Aorta (tissue), 5 donors: ENCODE measurements at regions not wholly inside any gene's neighbourhood (a gene's known extent, or its start where the extent isn't known, plus 50 kb on each side); places are given as distances from the start of the nearest gene placed in this dataset.
"Not testable (repeated sequence)": the region's sequence is repeated elsewhere in the genome, so short reads cannot be mapped to it uniquely, and the experiment has no call there.

Experiments used
- ATAC-seq: fragments of 200-7000 bp; cut with Tn5 transposase; one replicate; pipeline ENCODE4 v1.9.1; 2022; ENCODE audit warnings: moderate library complexity; ENCODE audit not compliant: low FRiP score
- DNase-seq, 2 donors: peaks; one replicate each; pipeline ENCODE4 v3.0.0-alpha.2; 2020
- H3K27ac ChIP-seq, 2 donors: one replicate each; pipeline ENCODE4 v1.5.1; 2013; ENCODE audit warnings: low read length in 2 of 2, mild to moderate bottlenecking in 2 of 2, moderate library complexity in 2 of 2, control low read depth in 1 of 2, inconsistent platforms in 1 of 2, low read depth in 1 of 2
- H3K27me3 ChIP-seq, 2 donors: one replicate each; pipeline ENCODE4 v1.6.1; 2013; ENCODE audit warnings: control low read depth in 1 of 2, low read length in 1 of 2, mild to moderate bottlenecking in 1 of 2, moderate library complexity in 1 of 2; ENCODE audit not compliant: insufficient read depth in 2 of 2, control insufficient read depth in 1 of 2
- H3K36me3 ChIP-seq, 2 donors: one replicate each; pipeline ENCODE4 v1.6.1; 2013; ENCODE audit warnings: control low read depth in 1 of 2, low read length in 1 of 2, mild to moderate bottlenecking in 1 of 2; ENCODE audit not compliant: insufficient read depth in 2 of 2, control insufficient read depth in 1 of 2
- H3K4me1 ChIP-seq, 2 donors: one replicate each; pipeline ENCODE4 v1.6.1; 2013; ENCODE audit warnings: low read length in 2 of 2, control low read depth in 1 of 2, mild to moderate bottlenecking in 1 of 2, moderate library complexity in 1 of 2; ENCODE audit not compliant: insufficient read depth in 2 of 2, control insufficient read depth in 1 of 2
- H3K4me3 ChIP-seq, 2 donors: one replicate each; pipeline ENCODE4 v1.5.1; 2013; ENCODE audit warnings: low read length in 2 of 2, control low read depth in 1 of 2, mild to moderate bottlenecking in 1 of 2
- H3K9me3 ChIP-seq: one replicate; pipeline ENCODE4 v1.6.1; 2013; ENCODE audit warnings: mild to moderate bottlenecking, low read length; ENCODE audit not compliant: control insufficient read depth
- WGBS, 2 donors: extraction: QIAGEN DNeasy Blood & Tissue Kit; methylation state at CpG; one replicate each; pipeline ENCODE4 v1.1.7; 2013; 5-methylcytosine and 5-hydroxymethylcytosine counted together
- intact Hi-C, 2 donors: fragments of 100-400 bp; cut with DNase I; formaldehyde crosslinking; loops; one replicate each; pipeline versions ENCODE4 v1.14.2 to v1.15.0; 2022
- donor health status: healthy with polysubstance abuse.
- donor health status: Bipolar disorder and iron deficiency.
- donor health status: DM: no; HTN: no; CAD: no.
- donor health status: DM: no; HTN: no; CAD: no.
- donor health status: DM: yes; HTN: yes; CAD: no.

- ATAC-seq, result not testable (repeated sequence)
Measured at GRCh38 chr2:84054577-84054976, 404.5 kb downstream of the SUCLG1 start.

DNA sequence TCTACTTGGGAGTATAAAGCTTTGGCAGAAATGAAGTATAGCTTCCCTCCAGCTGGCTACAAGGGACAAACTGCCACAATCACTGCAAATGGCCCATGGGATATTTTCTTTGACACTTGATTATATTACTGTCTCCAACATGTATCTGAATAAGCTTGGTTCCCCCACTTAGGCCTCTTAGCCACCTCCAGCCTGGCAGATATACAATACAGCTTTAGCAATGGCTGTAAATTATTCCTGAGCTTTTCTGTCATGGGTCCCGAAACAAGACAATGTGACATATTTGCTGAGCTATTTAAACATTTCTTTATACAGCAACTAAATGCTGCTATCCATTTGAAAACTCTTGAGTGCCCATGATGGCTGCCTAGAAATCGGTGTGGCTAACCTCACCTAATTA is 406.2 kb downstream of the SUCLG1 start:
- ATAC-seq (no peak), DNase-seq (no peak)
- Histone ChIP-seq H3K9me3 (no peaks in the 10 kb centered on the region), H3K27ac (no peak overlapping the region), H3K4me1 (no peaks in the 10 kb centered on the region), H3K36me3 (no peaks in the 10 kb centered on the region), H3K27me3 (no peaks in the 10 kb centered on the region), H3K4me3 (no peak overlapping the region)
- intact Hi-C loops, result loop anchor here in 1 of 2 donors (10.0 kb wide), 1 partner anchor 892 kb away; no protein-coding TSS in a partner anchor
- 36 to 49% methylated on average over 2 of the region's 2 CpGs for WGBS, 2 donors

More at GRCh38 chr2:84054577-84054976, 404.5 kb downstream of the SUCLG1 start:
- H3K36me3 ChIP-seq, H3K9me3 ChIP-seq, DNase-seq, H3K4me1 ChIP-seq, H3K4me3 ChIP-seq, H3K27me3 ChIP-seq, H3K27ac ChIP-seq: not testable (repeated sequence)
- intact Hi-C loops, result loop anchor here in 1 of 2 donors (10.0 kb wide), 1 partner anchor 890 kb away; no protein-coding TSS in a partner anchor
- WGBS, 2 donors, result 87 to 90% methylated on average over 1 of the region's 1 CpG

- Histone ChIP-seq H3K4me1 (no peaks in the 10 kb centered on the region), H3K27me3 (no peaks in the 10 kb centered on the region), H3K36me3 (no peaks in the 10 kb centered on the region), H3K9me3 (no peaks in the 10 kb centered on the region), H3K4me3 (no peak overlapping the region), H3K27ac (no peak overlapping the region)
- intact Hi-C loops, result loop anchor here in 1 of 2 donors (10.0 kb wide), 1 partner anchor 893 kb away; no protein-coding TSS in a partner anchor
- DNase-seq (no peak), ATAC-seq (no peak)
- WGBS, 2 donors, result 75 to 76% methylated on average over 2 of the region's 2 CpGs
Measured at GRCh38 chr2:84052043-84052442, 407.0 kb downstream of the SUCLG1 start.

GRCh38 chr2:84048964-84049363 is 410.1 kb downstream of the SUCLG1 start:
- ATAC-seq (no peak), DNase-seq (no peak)
- Histone ChIP-seq H3K27me3 (no peaks in the 10 kb centered on the region), H3K27ac (no peak overlapping the region), H3K36me3 (no peaks in the 10 kb centered on the region), H3K9me3 (no peaks in the 10 kb centered on the region), H3K4me3 (no peak overlapping the region), H3K4me1 (no peaks in the 10 kb centered on the region)
- WGBS, 2 donors, result 80 to 81% methylated on average over 4 of the region's 4 CpGs
- intact Hi-C loops, result no loop called here

DNA sequence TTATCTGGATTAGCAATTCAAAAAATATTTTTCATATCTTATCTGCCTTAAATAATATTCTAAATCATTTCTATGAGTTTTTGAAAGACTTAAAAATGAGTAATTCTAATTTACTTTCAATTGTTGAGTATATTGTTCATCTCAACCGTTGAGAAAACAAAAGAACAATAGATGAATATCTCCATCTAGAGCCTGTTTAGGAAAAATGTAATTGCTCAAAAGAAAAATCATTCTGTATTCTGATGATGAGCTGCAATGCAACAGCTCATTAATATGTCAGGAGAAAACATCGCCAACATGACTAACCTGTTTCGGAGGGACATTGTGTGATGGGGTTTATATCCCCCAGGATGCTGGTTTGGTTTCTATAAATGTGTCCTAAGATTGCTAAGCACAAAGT is 417.6 kb downstream of the SUCLG1 start:
- no peaks in the 10 kb centered on the region for H3K27me3 ChIP-seq
- no peak overlapping the region for H3K27ac ChIP-seq
- DNase-seq (no peak), ATAC-seq (no peak)
- H3K9me3 ChIP-seq, result no peaks in the 10 kb centered on the region
- no peaks in the 10 kb centered on the region for H3K36me3 ChIP-seq
- H3K4me1 ChIP-seq, result no peaks in the 10 kb centered on the region
- 71 to 73% methylated on average over 3 of the region's 3 CpGs for WGBS, 2 donors
- no peak overlapping the region for H3K4me3 ChIP-seq
- intact Hi-C loops, result no loop called here

GRCh38 chr2:84040281-84040680 is 418.8 kb downstream of the SUCLG1 start:
- Histone ChIP-seq H3K36me3 (no peaks in the 10 kb centered on the region), H3K27me3 (no peaks in the 10 kb centered on the region), H3K27ac (no peak overlapping the region), H3K4me3 (no peak overlapping the region), H3K4me1 (no peaks in the 10 kb centered on the region), H3K9me3 (no peaks in the 10 kb centered on the region)
- ATAC-seq, result peak; percentile 34
- WGBS, 2 donors, result 94% methylated on average over 13 of the region's 13 CpGs
- intact Hi-C loops, result no loop called here
- no peak for DNase-seq

GRCh38 chr2:84038866-84039265 is 420.2 kb downstream of the SUCLG1 start:
- Histone ChIP-seq H3K4me3 (no peak overlapping the region), H3K36me3 (no peaks in the 10 kb centered on the region), H3K27me3 (no peaks in the 10 kb centered on the region), H3K9me3 (no peaks in the 10 kb centered on the region), H3K4me1 (no peaks in the 10 kb centered on the region), H3K27ac (no peak overlapping the region)
- ATAC-seq (no peak), DNase-seq (no peak)
- 7 to 14% methylated on average over 2 of the region's 2 CpGs for WGBS, 2 donors
- intact Hi-C loops, result loop anchor here in 1 of 2 donors (2.0 kb wide), 1 partner anchor 18 kb away; no protein-coding TSS in a partner anchor

DNA sequence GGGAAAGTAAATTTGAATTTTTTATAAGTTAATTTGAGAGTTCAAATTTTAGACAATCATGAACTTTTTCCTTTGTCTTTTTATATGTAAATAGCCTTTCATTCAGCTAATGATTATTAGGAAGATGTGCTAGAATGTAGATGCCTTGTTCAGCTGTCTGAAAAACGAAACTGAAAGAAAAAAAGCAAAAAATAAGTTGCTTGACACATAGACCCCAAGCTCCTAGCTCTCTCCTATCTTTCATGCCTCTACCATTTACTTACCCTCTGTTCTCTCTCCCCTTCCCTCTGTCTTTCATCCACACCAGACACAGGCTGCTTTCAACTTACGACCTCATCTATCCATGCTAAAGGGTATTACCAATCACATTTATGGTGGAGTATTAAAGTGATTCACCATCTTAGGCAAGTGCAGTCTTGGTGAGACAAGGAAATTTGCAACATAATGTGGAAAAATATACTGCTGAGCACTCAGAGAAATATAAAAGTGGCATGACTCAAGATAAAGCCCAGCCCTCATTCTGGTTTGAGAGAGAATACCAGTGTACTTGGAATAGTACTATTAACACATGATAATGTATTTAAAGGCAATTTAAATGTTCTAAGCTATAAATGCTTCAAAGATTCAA is 425.6 kb downstream of the SUCLG1 start:
- H3K4me3 ChIP-seq, result no peak overlapping the region

DNA sequence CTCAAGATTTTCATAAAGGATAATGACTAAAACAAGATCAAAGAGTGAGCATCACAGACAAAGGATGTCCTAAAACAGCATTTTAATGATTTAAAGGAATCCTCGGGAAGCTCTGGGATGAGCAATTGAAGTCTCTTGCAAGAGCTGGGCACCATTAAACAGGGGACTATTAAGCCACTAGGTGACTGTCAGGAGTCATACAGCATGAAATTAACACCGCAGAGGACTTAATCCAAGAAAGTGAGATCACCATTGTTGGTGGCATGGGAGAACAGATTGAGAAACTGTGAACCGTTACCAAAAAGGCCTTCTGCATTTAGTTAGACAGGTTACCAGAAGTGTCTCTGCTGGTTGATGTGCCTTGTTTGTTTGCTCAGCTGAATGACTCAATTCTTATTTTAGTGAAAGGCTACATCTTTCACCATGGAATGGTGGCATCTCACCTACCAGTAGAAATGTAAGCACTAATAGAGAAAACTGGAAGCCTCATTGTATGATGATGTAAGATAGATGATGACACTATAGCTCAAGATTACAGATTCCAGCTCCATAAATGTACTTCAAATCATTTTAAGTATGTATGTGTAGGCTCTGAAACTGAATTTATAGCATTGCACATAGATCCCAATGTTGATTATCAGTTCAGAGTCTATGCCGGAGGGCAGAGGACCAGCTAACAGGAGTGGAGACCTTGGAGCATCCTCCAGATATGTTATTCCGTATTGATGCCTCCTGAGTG is 427.6 kb downstream of the SUCLG1 start:
- H3K27me3 ChIP-seq, result no peaks in the 10 kb centered on the region
- DNase-seq (no peak), ATAC-seq (no peak)
- H3K4me3 ChIP-seq, result no peak overlapping the region
- no peak overlapping the region for H3K27ac ChIP-seq
- WGBS, 2 donors, result 92 to 93% methylated on average over 5 of the region's 5 CpGs
- no peaks in the 10 kb centered on the region for H3K36me3 ChIP-seq
- no peaks in the 10 kb centered on the region for H3K4me1 ChIP-seq
- no peaks in the 10 kb centered on the region for H3K9me3 ChIP-seq
- intact Hi-C loops, result no loop called here

More for the DNA sequence above, 425.6 kb downstream of the SUCLG1 start:
- 44 to 54% methylated on average over 2 of the region's 2 CpGs for WGBS, 2 donors
- Histone ChIP-seq H3K9me3 (no peaks in the 10 kb centered on the region), H3K27me3 (no peaks in the 10 kb centered on the region), H3K4me1 (no peaks in the 10 kb centered on the region), H3K27ac (no peak overlapping the region), H3K36me3 (no peaks in the 10 kb centered on the region)
- peak; percentile 26 for ATAC-seq
- intact Hi-C loops, result no loop called here
- no peak for DNase-seq
